Omental fat pad (tissue), 3 donors: ENCODE measurements at regions not wholly inside any gene's neighbourhood (a gene's known extent, or its start where the extent isn't known, plus 50 kb on each side); places are given as distances from the start of the nearest gene placed in this dataset.

ENCODE experiments used
- ATAC-seq: fragments of 150-250 bp; one replicate; pipeline ENCODE4 v1.9.1; 2016; ENCODE audit warnings: mild to moderate bottlenecking, moderate library complexity; ENCODE audit not compliant: low FRiP score
- DNase-seq: peaks from one replicate; pipeline ENCODE4 v3.0.0-alpha.2; 2019; ENCODE audit warnings: low spot score
- TF ChIP-seq, protein P1 (sequence below), 3 donors: fragments of 450-650 bp; IDR thresholded peaks; one replicate each; pipeline ENCODE4 v1.5.1; 2016 to 2017; ENCODE audit warnings: antibody characterized with exemption in 3 of 3, mild to moderate bottlenecking in 3 of 3, moderate library complexity in 2 of 3

- ATAC-seq (no peak), DNase-seq (no peak)
- TF ChIP-seq, protein P1, sequence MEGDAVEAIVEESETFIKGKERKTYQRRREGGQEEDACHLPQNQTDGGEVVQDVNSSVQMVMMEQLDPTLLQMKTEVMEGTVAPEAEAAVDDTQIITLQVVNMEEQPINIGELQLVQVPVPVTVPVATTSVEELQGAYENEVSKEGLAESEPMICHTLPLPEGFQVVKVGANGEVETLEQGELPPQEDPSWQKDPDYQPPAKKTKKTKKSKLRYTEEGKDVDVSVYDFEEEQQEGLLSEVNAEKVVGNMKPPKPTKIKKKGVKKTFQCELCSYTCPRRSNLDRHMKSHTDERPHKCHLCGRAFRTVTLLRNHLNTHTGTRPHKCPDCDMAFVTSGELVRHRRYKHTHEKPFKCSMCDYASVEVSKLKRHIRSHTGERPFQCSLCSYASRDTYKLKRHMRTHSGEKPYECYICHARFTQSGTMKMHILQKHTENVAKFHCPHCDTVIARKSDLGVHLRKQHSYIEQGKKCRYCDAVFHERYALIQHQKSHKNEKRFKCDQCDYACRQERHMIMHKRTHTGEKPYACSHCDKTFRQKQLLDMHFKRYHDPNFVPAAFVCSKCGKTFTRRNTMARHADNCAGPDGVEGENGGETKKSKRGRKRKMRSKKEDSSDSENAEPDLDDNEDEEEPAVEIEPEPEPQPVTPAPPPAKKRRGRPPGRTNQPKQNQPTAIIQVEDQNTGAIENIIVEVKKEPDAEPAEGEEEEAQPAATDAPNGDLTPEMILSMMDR (IDR thresholded peaks at IDR 0.05): no peak
Observed at GRCh38 chr13:30113551-30113950, 193.8 kb downstream of the KATNAL1 start.

DNA sequence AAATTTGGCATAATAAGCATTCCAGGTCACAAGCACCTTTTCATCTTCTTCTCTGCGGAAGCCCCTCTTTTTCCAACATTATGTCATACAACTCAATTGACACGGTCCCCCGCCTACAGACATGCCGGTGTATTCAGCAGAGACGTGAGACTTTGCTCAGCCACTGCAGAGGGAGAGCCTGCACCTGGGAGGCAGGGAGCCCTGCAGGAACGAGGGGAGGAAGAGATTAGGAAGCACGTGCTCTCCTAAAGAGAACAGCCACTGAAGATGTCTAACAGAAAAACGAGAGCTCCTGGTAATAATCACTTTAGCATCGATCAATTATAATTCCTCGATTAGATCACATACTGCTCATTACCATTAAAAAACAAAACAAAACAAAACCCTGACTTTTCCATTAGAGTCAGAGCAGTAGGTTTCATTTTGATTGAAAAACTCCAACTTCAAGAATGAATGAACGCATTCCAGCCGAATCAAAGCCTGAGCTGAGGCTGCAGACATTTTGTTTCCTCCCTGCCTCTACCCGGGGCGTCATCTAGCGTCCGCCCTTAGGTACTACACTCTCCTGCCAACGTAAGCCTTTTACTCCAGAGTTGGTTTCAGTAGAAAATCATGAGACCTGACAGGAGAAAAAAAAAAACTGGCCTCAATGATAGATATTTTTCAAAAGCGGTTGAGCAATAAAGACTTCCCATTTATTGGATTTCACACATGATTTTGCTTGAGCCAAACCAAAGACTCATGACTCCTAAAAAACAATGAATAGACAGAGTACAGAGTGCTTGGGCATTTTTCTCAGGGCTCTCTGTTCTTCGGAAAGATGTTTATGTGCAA, 194.5 kb downstream of the KATNAL1 start:
- DNase-seq (peak; percentile 50), ATAC-seq (peak; percentile 90)
- TF ChIP-seq, protein P1 (IDR thresholded peaks at IDR 0.05): peak in 2 of 3 donors; percentile 44 to 99

- TF ChIP-seq, protein P1 (IDR thresholded peaks at IDR 0.05): no peak
- no peak for ATAC-seq
- DNase-seq: no peak
Observed at GRCh38 chr13:30111810-30112209, 195.5 kb downstream of the KATNAL1 start.

GRCh38 chr13:30110301-30111070, 196.9 kb downstream of the KATNAL1 start:
- DNase-seq: no peak
- no peak for ATAC-seq
- TF ChIP-seq, protein P1 (IDR thresholded peaks at IDR 0.05): no peak

DNA sequence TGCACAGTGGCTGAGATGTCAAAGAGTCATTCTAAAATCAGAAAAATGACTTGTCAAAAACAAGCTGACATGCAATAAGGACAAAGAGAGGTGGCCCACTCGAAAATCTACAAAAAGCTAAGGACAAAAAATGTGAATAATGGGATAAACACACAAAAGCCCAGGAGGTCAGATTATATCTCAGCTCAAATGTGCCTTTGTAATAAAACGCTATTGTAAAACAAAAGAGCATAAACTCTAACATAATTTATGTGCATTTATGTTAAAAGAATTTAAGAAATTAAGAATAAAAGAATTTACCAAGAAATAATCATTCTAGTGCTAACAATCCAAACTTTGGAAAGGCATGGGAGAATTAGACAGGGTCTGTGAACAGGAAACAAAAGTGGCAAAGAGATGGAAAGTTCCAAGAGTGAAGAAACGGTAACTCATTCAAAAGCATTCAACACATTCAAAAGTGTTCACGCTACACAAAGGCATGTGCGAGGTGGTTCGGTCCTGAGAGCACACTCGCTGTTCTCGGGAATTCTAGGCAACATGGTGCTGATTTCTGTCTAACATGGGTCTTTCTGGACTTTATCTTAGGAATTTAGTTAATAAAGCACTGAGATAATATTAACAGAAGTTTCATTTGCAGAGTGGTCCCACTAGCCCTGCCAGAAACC, 197.7 kb downstream of the KATNAL1 start:
- TF ChIP-seq, protein P1 (IDR thresholded peaks at IDR 0.05): no peak
- DNase-seq (no peak), ATAC-seq (no peak)

DNA sequence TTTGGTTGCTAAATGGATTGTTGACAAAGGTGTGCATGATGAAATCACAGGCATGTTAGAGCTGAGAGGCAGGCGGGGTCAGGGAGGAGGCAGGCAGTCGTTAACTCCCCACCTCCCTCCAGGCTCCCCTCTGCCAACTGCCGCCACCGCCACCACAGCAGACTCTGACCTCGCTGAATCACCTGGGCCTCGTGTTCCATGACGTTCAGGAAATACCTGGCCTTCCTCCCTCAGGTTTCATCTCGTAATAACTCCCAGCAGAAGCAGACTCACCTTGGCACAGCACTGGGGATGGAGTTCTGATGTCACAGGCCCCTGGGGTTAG, 198.5 kb downstream of the KATNAL1 start:
- no peak for DNase-seq
- TF ChIP-seq, protein P1 (IDR thresholded peaks at IDR 0.05): no peak
- ATAC-seq: no peak
